SK-N-SH treated with all-trans-retinoic acid at 6 μM for 48 hours (cell line): ENCODE measurements at regions not wholly inside any gene's neighbourhood (a gene's known extent, or its start where the extent isn't known, plus 50 kb on each side); places are given as distances from the start of the nearest gene placed in this dataset.

Experiments
- ATAC-seq: fragments of 200-7000 bp; cut with Tn5 transposase; 3 replicates; pipeline ENCODE4 v1.9.1; 2020; ENCODE audit warnings: mild to moderate bottlenecking, moderate library complexity
- ARNTL ChIP-seq: fragments of 450-650 bp; formaldehyde crosslinking; IDR thresholded peaks from 2 replicates; pipeline ENCODE4 v1.5.0; 2020; ENCODE audit warnings: low read depth, mild to moderate bottlenecking, moderate library complexity, borderline replicate concordance
- BACH2 ChIP-seq: fragments of 250-450 bp; sonication (Bioruptor Pico); IDR thresholded peaks from 2 replicates; pipeline ENCODE4 v1.9.0; 2021; ENCODE audit warnings: mild to moderate bottlenecking, borderline replicate concordance
- CREB5 ChIP-seq: fragments of 250-450 bp; sonication (Bioruptor Pico); IDR thresholded peaks from 2 replicates; pipeline ENCODE4 v1.5.1; 2020; ENCODE audit warnings: low read depth, mild to moderate bottlenecking, moderate library complexity
- CSDC2 ChIP-seq: fragments of 250-450 bp; sonication (Bioruptor Pico); IDR thresholded peaks from 2 replicates; pipeline ENCODE4 v1.5.0; 2020; ENCODE audit warnings: mild to moderate bottlenecking, moderate library complexity
- CSRNP3 ChIP-seq: fragments of 250-450 bp; sonication (Bioruptor Pico); IDR thresholded peaks from 2 replicates; pipeline ENCODE4 v1.5.1; 2021; ENCODE audit warnings: mild to moderate bottlenecking, moderate library complexity
- ESRRG ChIP-seq: fragments of 250-450 bp; sonication (Bioruptor Pico); IDR thresholded peaks from 2 replicates; pipeline ENCODE4 v1.6.1; 2021; ENCODE audit warnings: mild to moderate bottlenecking
- ISL1 ChIP-seq: fragments of 250-450 bp; sonication (Bioruptor Pico); IDR thresholded peaks from 2 replicates; pipeline ENCODE4 v2.1.2; 2022; ENCODE audit warnings: mild to moderate bottlenecking, moderate library complexity
- POU6F1 ChIP-seq: fragments of 250-450 bp; sonication (Bioruptor Pico); IDR thresholded peaks from 2 replicates; pipeline ENCODE4 v1.8.0; 2021; ENCODE audit warnings: low read depth, mild to moderate bottlenecking, moderate library complexity, borderline replicate concordance
- PPARA ChIP-seq: fragments of 250-450 bp; sonication (Bioruptor Pico); IDR thresholded peaks from 2 replicates; pipeline ENCODE4 v1.5.0; 2020; ENCODE audit warnings: mild to moderate bottlenecking, borderline replicate concordance
- RARB ChIP-seq: fragments of 250-450 bp; sonication (Bioruptor Pico); IDR thresholded peaks from 2 replicates; pipeline ENCODE4 v1.8.0; 2021; ENCODE audit warnings: mild to moderate bottlenecking, moderate library complexity
- SNAI2 ChIP-seq: fragments of 250-450 bp; sonication (Bioruptor Pico); IDR thresholded peaks from 2 replicates; pipeline ENCODE4 v1.5.0; 2020; ENCODE audit warnings: mild to moderate bottlenecking, moderate library complexity
- TOX ChIP-seq: fragments of 250-450 bp; sonication (Bioruptor Pico); IDR thresholded peaks from 2 replicates; pipeline ENCODE4 v1.8.0; 2021; ENCODE audit warnings: mild to moderate bottlenecking, moderate library complexity, borderline replicate concordance
- TSHZ2 ChIP-seq: fragments of 250-450 bp; sonication (Bioruptor Pico); IDR thresholded peaks from 2 replicates; pipeline ENCODE4 v1.5.0; 2020; ENCODE audit warnings: mild to moderate bottlenecking, moderate library complexity
- ZC3H10 ChIP-seq: fragments of 250-450 bp; sonication (Bioruptor Pico); IDR thresholded peaks from 2 replicates; pipeline ENCODE4 v1.5.1; 2021; ENCODE audit warnings: mild to moderate bottlenecking, moderate library complexity
- ZFP3 ChIP-seq: fragments of 250-450 bp; sonication (Bioruptor Pico); IDR thresholded peaks from 2 replicates; pipeline ENCODE4 v1.5.0; 2020; ENCODE audit warnings: mild to moderate bottlenecking, moderate library complexity
- ZFP30 ChIP-seq: fragments of 450-650 bp; formaldehyde crosslinking; IDR thresholded peaks from 2 replicates; pipeline ENCODE4 v1.5.0; 2022; ENCODE audit warnings: mild to moderate bottlenecking, moderate library complexity
- ZNF565 ChIP-seq: fragments of 450-650 bp; formaldehyde crosslinking; conservative IDR thresholded peaks from 2 replicates; pipeline ENCODE4 v1.5.0; 2020; ENCODE audit warnings: low read depth, mild to moderate bottlenecking, moderate library complexity
- ZNF70 ChIP-seq: fragments of 450-650 bp; formaldehyde crosslinking; IDR thresholded peaks from 2 replicates; pipeline ENCODE4 v1.5.0; 2020; ENCODE audit warnings: mild to moderate bottlenecking, moderate library complexity

GRCh38 chr3:127391436-127392155 lies 103.8 kb upstream of the PRR20G start:
- TF ChIP-seq PPARA (CRISPR knock-in tag), result no peak
- no peak for TF ChIP-seq ESRRG (CRISPR knock-in tag)
- TF ChIP-seq ISL1, result no peak
- no peak for TF ChIP-seq ZNF565
- TF ChIP-seq ARNTL, result no peak
- no peak for TF ChIP-seq CSDC2 (CRISPR knock-in tag)
- TF ChIP-seq RARB (CRISPR knock-in tag), result no peak
- no peak for TF ChIP-seq BACH2 (CRISPR knock-in tag)
- TF ChIP-seq TOX (CRISPR knock-in tag), result no peak
- no peak for TF ChIP-seq ZC3H10
- TF ChIP-seq CREB5 (CRISPR knock-in tag), result no peak
- TF ChIP-seq POU6F1 (CRISPR knock-in tag), result no peak
- no peak for TF ChIP-seq ZFP3 (CRISPR knock-in tag)
- TF ChIP-seq CSRNP3 (CRISPR knock-in tag), result no peak
- no peak for TF ChIP-seq ZNF70 (CRISPR knock-in tag)
- no peak for TF ChIP-seq SNAI2
- TF ChIP-seq TSHZ2 (CRISPR knock-in tag), result no peak
- no peak for TF ChIP-seq ZFP30 (CRISPR knock-in tag)
- ATAC-seq, result no peak; the same call in 2 of the 3 replicates

- TF ChIP-seq CSRNP3 (CRISPR knock-in tag) (no peak), ZFP3 (CRISPR knock-in tag) (no peak), ZFP30 (CRISPR knock-in tag) (no peak), TSHZ2 (CRISPR knock-in tag) (no peak)
- no peak for ATAC-seq
These were observed 102.6 kb upstream of the PRR20G start for GRCh38 chr3:127390365-127391025.
